GM19043 (cell line): ENCODE measurements at regions not wholly inside any gene's neighbourhood (a gene's known extent, or its start where the extent isn't known, plus 50 kb on each side); places are given as distances from the start of the nearest gene placed in this dataset.

Source experiments
- ATAC-seq: cut with Tn5 transposase; IDR thresholded peaks from one replicate; pipeline ENCODE4 v1.9.1; 2021; ENCODE audit warnings: low read depth; ENCODE audit not compliant: unreplicated experiment

DNA sequence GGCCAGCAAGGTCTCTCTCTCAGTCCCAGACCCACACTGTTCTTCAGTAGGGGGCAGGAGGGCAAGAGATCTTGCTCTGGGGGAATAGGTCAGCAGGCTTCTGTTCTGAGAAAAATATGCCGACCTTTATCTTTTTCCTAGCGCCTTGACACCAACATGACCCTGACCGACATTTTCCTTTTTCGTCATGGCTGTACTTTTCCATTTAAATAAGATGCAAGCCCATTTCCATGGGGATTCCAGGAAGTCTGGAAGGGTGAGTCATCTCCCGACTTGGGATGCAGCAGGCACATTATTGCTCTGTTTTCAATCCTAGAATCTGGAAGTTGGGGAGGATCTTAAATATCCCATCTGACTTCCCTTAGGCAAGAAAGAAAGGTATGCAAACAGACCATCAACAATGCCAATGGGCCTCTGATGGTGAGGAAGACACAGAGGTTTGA is 261.5 kb upstream of the LRTM1 start:
- ATAC-seq = no peak

DNA sequence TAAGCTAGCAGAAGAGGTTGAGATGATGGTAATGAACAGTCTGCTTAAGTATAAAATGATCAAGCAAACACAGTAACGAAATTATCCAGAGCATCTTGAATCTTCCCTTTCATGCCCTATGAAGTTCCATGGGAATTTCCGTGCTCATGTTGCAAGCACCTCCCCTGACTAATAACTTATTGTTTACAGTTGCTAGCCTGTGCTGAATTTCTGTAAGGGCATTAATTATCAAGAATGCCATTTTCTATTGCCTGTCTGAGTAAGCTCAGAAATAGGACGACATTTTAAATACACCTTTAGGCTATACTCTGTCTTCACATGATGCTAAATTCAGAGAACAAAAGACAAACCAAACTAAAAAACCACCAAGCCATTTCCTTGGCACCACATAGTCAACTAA is 257.5 kb upstream of the LRTM1 start:
- no peak for ATAC-seq

DNA sequence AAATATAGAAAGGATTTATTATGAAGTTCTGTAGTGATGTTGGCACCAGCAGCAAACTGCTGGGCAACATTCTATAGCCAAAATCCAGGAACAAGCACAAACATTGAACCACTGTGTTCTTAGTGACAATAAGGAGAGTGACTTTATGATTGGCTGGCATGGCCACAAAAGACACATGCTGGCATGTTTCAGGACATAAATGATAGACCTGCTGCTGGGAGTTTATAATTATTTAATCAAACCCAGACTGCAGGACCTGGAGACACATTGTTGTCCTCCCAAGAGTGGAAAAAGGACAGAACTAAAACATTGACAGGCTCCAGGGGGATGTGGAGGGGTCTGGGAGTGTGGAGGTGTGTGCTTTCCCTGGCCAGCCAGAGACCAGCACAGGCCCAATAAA is 255.3 kb upstream of the LRTM1 start:
- no peak for ATAC-seq

- no peak for ATAC-seq
Measured at GRCh38 chr3:55180936-55181535, 253.2 kb upstream of the LRTM1 start.

DNA sequence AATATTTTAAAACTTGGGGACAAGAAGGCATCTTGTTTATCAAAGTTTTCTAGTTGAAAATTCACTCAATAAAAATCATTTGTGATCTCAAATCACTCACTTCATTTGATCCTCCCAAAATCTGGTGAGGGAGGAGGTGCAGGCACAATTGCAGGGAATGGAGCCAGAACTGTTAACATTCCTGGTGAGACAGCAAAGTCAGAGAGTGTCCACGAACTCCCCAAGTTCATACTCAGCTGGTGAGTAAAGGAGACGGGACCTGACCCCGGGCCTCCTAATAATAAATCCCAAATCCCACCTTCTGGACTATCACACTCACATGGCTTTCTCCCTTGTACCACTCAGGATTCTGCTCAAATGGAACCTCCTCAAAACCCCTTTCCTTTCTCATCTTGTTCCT is 252.3 kb upstream of the LRTM1 start:
- ATAC-seq = no peak

GRCh38 chr3:55178336-55178735 is 250.5 kb upstream of the LRTM1 start:
- ATAC-seq = no peak

GRCh38 chr3:55177749-55178148 is 249.9 kb upstream of the LRTM1 start:
- ATAC-seq = no peak

GRCh38 chr3:55175423-55175822 is 247.6 kb upstream of the LRTM1 start:
- ATAC-seq = no peak

DNA sequence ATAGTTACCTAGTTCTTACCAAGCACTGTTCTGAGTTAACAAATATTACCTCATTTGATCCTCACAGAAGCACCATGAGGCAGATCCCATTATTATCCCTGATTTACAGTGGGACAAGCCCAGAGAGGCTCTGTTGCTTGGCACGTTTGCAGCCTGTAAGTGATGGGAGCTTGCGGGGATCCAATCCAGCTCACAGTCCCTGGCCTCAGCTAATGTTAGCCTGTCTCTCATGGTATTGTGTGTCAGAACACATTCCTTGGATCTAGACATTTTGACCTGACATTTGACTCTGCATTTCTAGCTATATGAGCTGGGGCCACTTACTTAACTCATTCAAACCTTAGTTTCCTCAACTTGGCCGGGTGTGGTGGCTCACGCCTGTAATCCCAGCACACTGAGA is 246.9 kb upstream of the LRTM1 start:
- no peak for ATAC-seq

- ATAC-seq = no peak
Measured at GRCh38 chr3:55173504-55173903, 245.6 kb upstream of the LRTM1 start.

DNA sequence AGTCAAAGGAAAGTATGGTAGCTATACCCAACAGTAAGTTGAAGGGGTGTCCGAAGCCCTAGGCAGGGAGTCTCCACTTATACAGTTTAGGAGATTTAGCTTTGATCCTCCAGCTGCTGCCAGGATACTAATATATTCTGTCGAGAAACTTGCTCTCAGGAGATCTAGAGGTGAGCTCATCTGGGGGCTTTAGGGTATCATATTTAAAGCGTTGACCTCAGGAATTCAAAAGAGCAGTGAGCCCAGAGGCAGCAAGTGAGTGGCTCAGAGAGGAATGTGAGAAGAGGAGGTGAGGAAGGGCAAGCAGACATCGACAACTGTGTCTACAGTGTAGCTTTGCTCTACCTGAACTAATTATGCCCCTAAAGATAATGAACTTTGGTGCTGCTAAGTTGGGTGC is 245.1 kb upstream of the LRTM1 start:
- ATAC-seq = no peak

GRCh38 chr3:55170444-55170843 is 242.6 kb upstream of the LRTM1 start:
- ATAC-seq = no peak

GRCh38 chr3:55169608-55170072 is 241.8 kb upstream of the LRTM1 start:
- no peak for ATAC-seq

GRCh38 chr3:55169161-55169560 is 241.3 kb upstream of the LRTM1 start:
- ATAC-seq = no peak

DNA sequence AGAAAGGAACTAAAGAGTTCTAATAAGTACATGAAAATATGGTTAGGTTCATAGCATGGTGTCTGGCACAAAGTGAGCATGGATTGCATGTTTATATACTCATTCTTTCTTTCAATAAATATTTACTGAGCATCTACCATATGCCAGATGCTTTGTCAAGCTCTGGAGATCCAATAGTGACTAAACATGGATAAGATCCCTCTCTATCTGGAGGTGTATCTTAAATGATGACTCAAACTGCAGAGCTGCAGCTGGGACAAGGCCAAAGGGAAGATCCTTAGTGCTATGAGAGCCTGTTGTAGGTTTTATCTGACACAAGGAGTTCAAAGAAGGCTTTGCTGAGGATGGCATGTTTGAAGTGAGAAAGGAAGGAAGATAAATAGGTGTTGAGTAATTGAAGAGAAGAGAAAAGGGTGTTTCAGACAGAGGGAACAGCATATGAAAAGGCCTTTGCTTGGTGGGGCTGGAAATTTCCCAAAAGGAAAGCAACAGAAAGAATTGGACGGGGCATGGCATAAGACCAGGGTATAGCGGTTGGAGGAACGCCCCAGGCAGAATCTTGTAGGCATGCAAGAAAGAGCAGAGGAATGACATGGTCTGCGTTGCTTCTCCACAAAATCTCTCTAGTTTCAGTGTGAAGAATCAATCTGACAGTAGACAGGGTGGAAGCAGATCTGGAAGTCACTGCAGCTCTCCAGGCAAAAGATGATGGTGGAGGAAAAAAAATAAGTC is 239.9 kb upstream of the LRTM1 start:
- no peak for ATAC-seq

DNA sequence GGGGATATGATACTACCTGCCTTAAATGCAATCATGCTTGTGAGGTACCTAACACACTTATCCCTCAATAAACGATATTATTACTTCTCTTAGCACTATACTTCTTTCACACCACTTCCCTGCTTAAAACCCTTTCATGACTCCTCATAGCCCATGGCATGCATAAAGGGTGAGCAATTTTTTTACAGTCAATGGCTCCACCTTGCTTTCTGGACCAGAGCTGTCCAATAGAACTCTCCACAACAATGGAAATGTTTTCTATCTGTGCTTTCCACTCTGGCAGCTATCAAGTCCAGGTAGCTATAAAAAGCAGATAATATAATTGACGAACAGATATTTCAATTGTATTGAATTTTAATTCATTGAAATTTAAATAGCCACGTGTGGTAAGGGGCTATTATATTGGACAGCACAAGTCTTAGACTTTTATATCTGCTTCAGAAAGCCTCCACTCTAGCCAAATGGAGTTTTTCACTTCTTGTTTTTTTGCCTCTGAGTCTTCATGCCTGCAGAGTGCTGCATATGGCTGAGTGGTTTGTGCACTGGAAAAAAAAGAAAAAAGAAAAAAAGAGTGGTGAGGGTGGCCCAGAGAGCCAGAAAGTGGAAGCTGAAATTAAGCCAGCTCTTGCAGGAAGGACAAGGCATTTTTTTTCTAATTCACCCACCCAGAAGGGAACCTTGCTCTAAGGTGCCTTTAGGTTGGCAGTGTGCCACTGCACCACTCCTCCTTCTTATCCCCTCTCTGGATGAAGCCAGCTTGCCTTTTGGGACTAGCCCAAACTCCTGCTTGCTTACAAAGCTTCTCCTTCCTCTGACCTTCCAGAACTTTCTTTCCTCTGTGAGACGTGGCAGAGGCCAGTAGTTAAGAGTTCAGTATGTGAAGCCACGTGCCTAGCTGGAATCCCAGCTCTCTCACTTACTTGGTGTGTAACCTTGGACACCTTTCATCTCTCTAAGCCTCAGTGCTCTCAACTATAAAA is 239.0 kb upstream of the LRTM1 start:
- no peak for ATAC-seq

DNA sequence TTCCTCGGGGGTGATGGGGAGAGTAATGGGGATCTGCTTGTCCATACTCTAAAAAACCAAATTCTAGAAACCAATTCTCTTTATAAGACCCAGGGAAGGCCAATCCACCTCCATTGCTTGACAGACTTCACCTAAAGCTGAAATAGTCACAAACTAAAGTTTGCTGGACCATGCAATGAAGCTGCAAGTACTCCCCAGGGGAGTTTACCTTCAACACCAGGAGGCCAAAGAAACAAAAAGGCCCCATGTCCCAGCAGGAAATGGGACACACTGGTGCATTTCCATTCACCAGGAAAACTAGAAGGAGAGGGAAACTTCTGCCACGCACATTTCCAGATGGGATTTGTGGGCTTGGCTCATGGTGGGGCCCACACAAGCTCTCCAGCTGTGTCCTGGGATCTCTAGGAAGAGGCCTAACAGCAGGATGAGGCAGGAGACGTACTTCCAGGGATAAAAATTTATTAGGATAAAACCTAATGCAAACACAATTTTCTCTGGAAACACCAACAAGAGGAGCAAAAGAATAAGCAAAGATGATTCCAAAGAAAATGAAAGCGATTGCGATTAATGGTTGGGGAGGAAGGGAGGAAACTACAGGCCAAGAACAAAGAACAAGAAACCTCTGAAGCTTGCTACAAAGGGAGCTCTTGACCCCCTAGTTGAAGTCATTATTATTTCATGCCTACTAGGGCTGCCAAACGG is 238.0 kb upstream of the LRTM1 start:
- no peak for ATAC-seq

- no peak for ATAC-seq
Measured at GRCh38 chr3:55165278-55165677, 237.4 kb upstream of the LRTM1 start.

DNA sequence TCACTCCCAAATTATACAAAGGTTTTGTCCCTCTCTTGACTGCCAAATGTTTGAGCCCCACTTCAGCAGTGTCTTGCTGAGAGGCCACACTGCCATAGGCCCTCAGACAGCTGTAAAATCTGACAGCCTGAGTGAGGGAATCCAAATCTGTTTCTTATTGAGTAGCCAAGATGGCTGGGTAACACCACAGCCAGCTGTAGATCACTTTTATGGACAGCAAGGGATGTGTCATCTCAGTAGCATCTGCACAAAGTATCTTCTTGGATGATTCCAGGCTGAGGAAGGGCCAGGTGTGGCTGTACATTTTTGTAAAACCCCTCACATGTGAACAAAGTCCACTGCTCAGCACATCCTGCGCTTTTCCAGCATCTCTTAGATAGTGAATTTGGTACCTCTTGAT is 237.0 kb upstream of the LRTM1 start:
- ATAC-seq = no peak

- no peak for ATAC-seq
Measured at GRCh38 chr3:55164191-55164590, 236.3 kb upstream of the LRTM1 start.

DNA sequence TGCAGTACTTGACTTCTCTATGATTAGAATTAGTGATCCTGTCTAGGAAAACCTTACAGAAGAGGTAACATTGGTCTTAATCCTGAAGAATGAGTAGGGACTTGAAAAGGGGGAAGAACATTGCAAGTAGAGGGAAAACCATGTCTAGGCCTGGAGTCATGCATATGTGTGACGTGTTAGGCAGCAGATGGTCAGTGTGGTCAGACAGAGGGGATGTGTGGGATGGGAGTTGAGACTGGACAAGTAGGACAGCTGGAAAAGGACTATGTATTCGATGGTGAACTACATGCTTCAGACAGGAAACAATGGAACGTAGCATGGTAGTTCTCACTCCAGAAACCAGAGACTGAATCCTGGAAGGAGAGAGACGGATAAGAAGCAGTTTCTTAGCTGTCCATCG is 235.6 kb upstream of the LRTM1 start:
- ATAC-seq = no peak
